ENCODE measurements at regions not wholly inside any gene's neighbourhood (a gene's known extent, or its start where the extent isn't known, plus 50 kb on each side); places are given as distances from the start of the nearest gene placed in this dataset.

- Histone ChIP-seq H3K4me1 (ENCODE audit: control insufficient read depth, insufficient read depth, low read length, poor library complexity, severe bottlenecking) (no peaks in the 10 kb centered on the region), H3K36me3 (ENCODE audit: control insufficient read depth, insufficient read depth, low read length) (no peaks in the 10 kb centered on the region), H3K9me3 (ENCODE audit: control insufficient read depth, low read length) (no peaks in the 10 kb centered on the region), H3K4me3 (ENCODE audit: extremely low read depth, insufficient read depth, low read length, poor library complexity, severe bottlenecking) (no peak overlapping the region), H3K27ac (ENCODE audit: low read depth, low read length, severe bottlenecking) (no peak overlapping the region)
- 78 to 88% methylated on average over 2 to 3 of the region's 3 CpGs for WGBS, 2 experiments (ENCODE audit: insufficient coverage in 2 of 2)
Observed at GRCh38 chr4:18815779-18816173, 794.2 kb upstream of the LCORL start.

GRCh38 chr4:18815081-18815778, 793.7 kb upstream of the LCORL start:
- Histone ChIP-seq H3K36me3 (ENCODE audit: control insufficient read depth, insufficient read depth, low read length) (no peaks in the 10 kb centered on the region), H3K4me1 (ENCODE audit: control insufficient read depth, insufficient read depth, low read length, poor library complexity, severe bottlenecking) (no peaks in the 10 kb centered on the region)
- 75 to 94% methylated on average over 2 of the region's 3 CpGs for WGBS, 2 experiments (ENCODE audit: insufficient coverage in 2 of 2)

GRCh38 chr4:18813771-18814170, 792.2 kb upstream of the LCORL start:
- Histone ChIP-seq H3K36me3 (ENCODE audit: control insufficient read depth, insufficient read depth, low read length) (no peaks in the 10 kb centered on the region), H3K9me3 (ENCODE audit: control insufficient read depth, low read length) (no peaks in the 10 kb centered on the region), H3K4me3 (ENCODE audit: extremely low read depth, insufficient read depth, low read length, poor library complexity, severe bottlenecking) (no peak overlapping the region), H3K27ac (ENCODE audit: low read depth, low read length, severe bottlenecking) (no peak overlapping the region), H3K4me1 (ENCODE audit: control insufficient read depth, insufficient read depth, low read length, poor library complexity, severe bottlenecking) (no peaks in the 10 kb centered on the region)

More at GRCh38 chr4:18815081-18815778, 793.7 kb upstream of the LCORL start:
- no peak overlapping the region for H3K27ac ChIP-seq (ENCODE audit: low read depth, low read length, severe bottlenecking)
- H3K4me3 ChIP-seq (ENCODE audit: extremely low read depth, insufficient read depth, low read length, poor library complexity, severe bottlenecking), result no peak overlapping the region
- H3K9me3 ChIP-seq (ENCODE audit: control insufficient read depth, low read length), result no peaks in the 10 kb centered on the region

GRCh38 chr4:18813055-18813454, 791.5 kb upstream of the LCORL start:
- H3K9me3 ChIP-seq (ENCODE audit: control insufficient read depth, low read length), result no peaks in the 10 kb centered on the region
- no peaks in the 10 kb centered on the region for H3K4me1 ChIP-seq (ENCODE audit: control insufficient read depth, insufficient read depth, low read length, poor library complexity, severe bottlenecking)
- no peak overlapping the region for H3K4me3 ChIP-seq (ENCODE audit: extremely low read depth, insufficient read depth, low read length, poor library complexity, severe bottlenecking)
- no peaks in the 10 kb centered on the region for H3K36me3 ChIP-seq (ENCODE audit: control insufficient read depth, insufficient read depth, low read length)
- no peak overlapping the region for H3K27ac ChIP-seq (ENCODE audit: low read depth, low read length, severe bottlenecking)

GRCh38 chr4:18803781-18804180, 782.2 kb upstream of the LCORL start:
- H3K27ac ChIP-seq (ENCODE audit: low read depth, low read length, severe bottlenecking), result no peak overlapping the region
- H3K4me3 ChIP-seq (ENCODE audit: extremely low read depth, insufficient read depth, low read length, poor library complexity, severe bottlenecking), result no peak overlapping the region
- H3K4me1 ChIP-seq (ENCODE audit: control insufficient read depth, insufficient read depth, low read length, poor library complexity, severe bottlenecking), result no peaks in the 10 kb centered on the region
- no peaks in the 10 kb centered on the region for H3K36me3 ChIP-seq (ENCODE audit: control insufficient read depth, insufficient read depth, low read length)
- H3K9me3 ChIP-seq (ENCODE audit: control insufficient read depth, low read length), result no peaks in the 10 kb centered on the region

DNA sequence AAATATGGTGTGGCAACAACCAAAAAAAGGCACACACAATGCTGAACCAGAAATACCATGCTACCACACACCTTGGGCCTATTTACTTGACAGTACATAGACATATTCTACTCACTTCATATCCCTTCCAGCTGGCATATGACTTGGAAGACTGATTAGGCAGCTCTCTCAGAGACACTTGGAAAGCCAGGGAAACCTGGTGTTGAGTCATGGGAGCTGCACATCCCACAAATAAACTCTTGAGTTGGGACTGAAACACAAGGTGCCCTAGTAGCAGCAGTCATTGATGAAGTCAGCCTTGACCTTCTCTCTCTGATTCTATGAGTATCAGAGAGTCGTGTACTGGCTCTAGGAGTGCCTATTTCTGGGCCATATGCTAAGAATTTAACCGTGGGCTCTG, 776.6 kb upstream of the LCORL start:
- 75 to 88% methylated on average over 1 of the region's 2 CpGs for WGBS, 2 experiments (ENCODE audit: insufficient coverage in 2 of 2)
- no peaks in the 10 kb centered on the region for H3K4me1 ChIP-seq (ENCODE audit: control insufficient read depth, insufficient read depth, low read length, poor library complexity, severe bottlenecking)
- H3K27ac ChIP-seq (ENCODE audit: low read depth, low read length, severe bottlenecking), result no peak overlapping the region
- H3K9me3 ChIP-seq (ENCODE audit: control insufficient read depth, low read length), result no peaks in the 10 kb centered on the region
- no peaks in the 10 kb centered on the region for H3K36me3 ChIP-seq (ENCODE audit: control insufficient read depth, insufficient read depth, low read length)
- H3K4me3 ChIP-seq (ENCODE audit: extremely low read depth, insufficient read depth, low read length, poor library complexity, severe bottlenecking), result no peak overlapping the region

GRCh38 chr4:18795794-18796193, 774.2 kb upstream of the LCORL start:
- WGBS, 2 experiments (ENCODE audit: insufficient coverage in 2 of 2), result 80% methylated on average over 1 of the region's 1 CpG; no CpG with 5 or more reads in 1 of the 2 experiments
- H3K36me3 ChIP-seq (ENCODE audit: control insufficient read depth, insufficient read depth, low read length), result no peaks in the 10 kb centered on the region
- H3K4me1 ChIP-seq (ENCODE audit: control insufficient read depth, insufficient read depth, low read length, poor library complexity, severe bottlenecking), result no peaks in the 10 kb centered on the region
- H3K9me3 ChIP-seq (ENCODE audit: control insufficient read depth, low read length), result no peaks in the 10 kb centered on the region
- no peak overlapping the region for H3K27ac ChIP-seq (ENCODE audit: low read depth, low read length, severe bottlenecking)
- no peak overlapping the region for H3K4me3 ChIP-seq (ENCODE audit: extremely low read depth, insufficient read depth, low read length, poor library complexity, severe bottlenecking)

GRCh38 chr4:18777190-18777930, 755.8 kb upstream of the LCORL start:
- Histone ChIP-seq H3K4me3 (ENCODE audit: extremely low read depth, insufficient read depth, low read length, poor library complexity, severe bottlenecking) (no peak overlapping the region), H3K27ac (ENCODE audit: low read depth, low read length, severe bottlenecking) (no peak overlapping the region), H3K4me1 (ENCODE audit: control insufficient read depth, insufficient read depth, low read length, poor library complexity, severe bottlenecking) (no peaks in the 10 kb centered on the region), H3K9me3 (ENCODE audit: control insufficient read depth, low read length) (no peaks in the 10 kb centered on the region), H3K36me3 (ENCODE audit: control insufficient read depth, insufficient read depth, low read length) (no peaks in the 10 kb centered on the region)
- WGBS, 2 experiments (ENCODE audit: insufficient coverage in 2 of 2), result 100% methylated on average over 1 of the region's 4 CpGs; no CpG with 5 or more reads in 1 of the 2 experiments

DNA sequence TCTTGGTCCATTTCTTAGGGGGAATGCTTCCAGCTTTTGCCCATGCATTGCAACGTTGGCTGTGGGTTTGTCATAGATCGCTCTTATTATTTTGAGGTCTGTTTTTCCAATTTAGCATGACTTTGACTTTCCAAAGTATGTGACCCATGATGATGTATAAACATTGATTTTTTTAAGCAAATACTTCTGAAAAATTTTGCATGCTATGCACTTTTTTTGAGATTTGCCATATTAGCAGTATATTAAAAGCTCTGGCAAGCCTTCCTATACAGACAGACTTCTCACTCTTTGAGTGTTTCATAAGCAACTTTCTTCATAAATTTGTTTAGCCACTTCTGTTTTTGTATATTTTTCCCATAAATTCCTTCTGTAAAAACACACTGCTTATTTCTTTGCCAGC, 746.4 kb upstream of the LCORL start:
- Histone ChIP-seq H3K4me3 (ENCODE audit: extremely low read depth, insufficient read depth, low read length, poor library complexity, severe bottlenecking) (no peak overlapping the region), H3K27ac (ENCODE audit: low read depth, low read length, severe bottlenecking) (no peak overlapping the region), H3K9me3 (ENCODE audit: control insufficient read depth, low read length) (no peaks in the 10 kb centered on the region), H3K36me3 (ENCODE audit: control insufficient read depth, insufficient read depth, low read length) (no peaks in the 10 kb centered on the region), H3K4me1 (ENCODE audit: control insufficient read depth, insufficient read depth, low read length, poor library complexity, severe bottlenecking) (no peaks in the 10 kb centered on the region)
- 92% methylated on average over 2 of the region's 2 CpGs; no CpG with 5 or more reads in 1 of the 2 experiments for WGBS, 2 experiments (ENCODE audit: insufficient coverage in 2 of 2)

DNA sequence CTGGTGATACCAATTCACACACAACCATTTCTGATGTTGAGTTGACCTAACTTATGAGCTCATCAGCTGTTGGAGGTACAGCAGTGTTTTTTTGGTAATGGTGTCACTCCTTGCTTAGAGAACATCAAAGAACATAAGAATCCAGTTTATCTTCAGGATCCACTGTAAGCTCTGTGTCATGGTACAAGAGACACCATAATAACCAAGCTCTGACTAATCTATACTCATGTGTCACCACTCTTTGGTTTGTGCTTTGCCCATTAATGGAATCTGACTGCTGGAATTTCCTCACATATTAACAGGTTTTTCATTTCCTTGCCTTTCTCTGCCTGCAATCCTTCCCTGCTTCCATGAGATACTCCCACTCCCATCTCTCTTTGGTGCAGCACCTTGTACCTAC, 735.1 kb upstream of the LCORL start:
- no peaks in the 10 kb centered on the region for H3K4me1 ChIP-seq (ENCODE audit: control insufficient read depth, insufficient read depth, low read length, poor library complexity, severe bottlenecking)
- no peaks in the 10 kb centered on the region for H3K36me3 ChIP-seq (ENCODE audit: control insufficient read depth, insufficient read depth, low read length)
- no peak overlapping the region for H3K27ac ChIP-seq (ENCODE audit: low read depth, low read length, severe bottlenecking)
- no peaks in the 10 kb centered on the region for H3K9me3 ChIP-seq (ENCODE audit: control insufficient read depth, low read length)
- no peak overlapping the region for H3K4me3 ChIP-seq (ENCODE audit: extremely low read depth, insufficient read depth, low read length, poor library complexity, severe bottlenecking)

- no peak overlapping the region for H3K4me3 ChIP-seq (ENCODE audit: extremely low read depth, insufficient read depth, low read length, poor library complexity, severe bottlenecking)
- H3K36me3 ChIP-seq (ENCODE audit: control insufficient read depth, insufficient read depth, low read length), result no peaks in the 10 kb centered on the region
- no peaks in the 10 kb centered on the region for H3K9me3 ChIP-seq (ENCODE audit: control insufficient read depth, low read length)
- WGBS, 2 experiments (ENCODE audit: insufficient coverage in 2 of 2), result 80 to 95% methylated on average over 2 of the region's 2 CpGs
- H3K27ac ChIP-seq (ENCODE audit: low read depth, low read length, severe bottlenecking), result no peak overlapping the region
- no peaks in the 10 kb centered on the region for H3K4me1 ChIP-seq (ENCODE audit: control insufficient read depth, insufficient read depth, low read length, poor library complexity, severe bottlenecking)
Observed at GRCh38 chr4:18754180-18754579, 732.6 kb upstream of the LCORL start.
